ENCODE measurements at regions not wholly inside any gene's neighbourhood (a gene's known extent, or its start where the extent isn't known, plus 50 kb on each side); places are given as distances from the start of the nearest gene placed in this dataset.

GRCh38 chr12:104835317-104835716 is 122.8 kb downstream of the SLC41A2 start:
- no peaks in the 10 kb centered on the region for H3K4me1 ChIP-seq (ENCODE audit: insufficient read depth)
- H3K4me3 ChIP-seq: no peak overlapping the region
- H3K27me3 ChIP-seq (replicated peaks; ENCODE audit: insufficient read depth): no peaks in the 10 kb centered on the region
- DNase-seq: no peak
- TF ChIP-seq EZH2 (IDR thresholded peaks at IDR 0.05; ENCODE audit: insufficient read depth, poor library complexity, severe bottlenecking): no peak
- no peak for TF ChIP-seq EZH2phosphoT487 (IDR thresholded peaks at IDR 0.05; ENCODE audit: insufficient read depth, low read depth)
- H3K4me2 ChIP-seq (ENCODE audit: unreplicated experiment): no peak overlapping the region
- H3F3A ChIP-seq (ENCODE audit: insufficient read depth): no peaks in the 10 kb centered on the region
- no peaks in the 10 kb centered on the region for H3K79me2 ChIP-seq (ENCODE audit: insufficient read depth)
- H2AFZ ChIP-seq: no peak overlapping the region
- no peaks in the 10 kb centered on the region for H3K9me3 ChIP-seq (ENCODE audit: low read depth)
- H3K36me3 ChIP-seq (ENCODE audit: low read depth): no peaks in the 10 kb centered on the region
- no peaks in the 10 kb centered on the region for H4K20me1 ChIP-seq (ENCODE audit: insufficient read depth)
- H3K9me2 ChIP-seq (ENCODE audit: insufficient read depth): no peaks in the 10 kb centered on the region
- H3K27ac ChIP-seq: no peak overlapping the region
- in situ Hi-C loops (cut with MboI): no loop called here
- WGBS, 2 experiments (ENCODE audit: low coverage in 1 of 2, low lambda C conversion rate in 2 of 2, missing lambda C conversion rate in 2 of 2): 92 to 94% methylated on average over 2 of the region's 2 CpGs
- no peak overlapping the region for H3K9ac ChIP-seq

GRCh38 chr12:104834607-104835006 is 123.5 kb downstream of the SLC41A2 start:
- DNase-seq: no peak
- in situ Hi-C loops (cut with MboI): no loop called here
- H3K9me3 ChIP-seq (ENCODE audit: low read depth): no peaks in the 10 kb centered on the region

DNA sequence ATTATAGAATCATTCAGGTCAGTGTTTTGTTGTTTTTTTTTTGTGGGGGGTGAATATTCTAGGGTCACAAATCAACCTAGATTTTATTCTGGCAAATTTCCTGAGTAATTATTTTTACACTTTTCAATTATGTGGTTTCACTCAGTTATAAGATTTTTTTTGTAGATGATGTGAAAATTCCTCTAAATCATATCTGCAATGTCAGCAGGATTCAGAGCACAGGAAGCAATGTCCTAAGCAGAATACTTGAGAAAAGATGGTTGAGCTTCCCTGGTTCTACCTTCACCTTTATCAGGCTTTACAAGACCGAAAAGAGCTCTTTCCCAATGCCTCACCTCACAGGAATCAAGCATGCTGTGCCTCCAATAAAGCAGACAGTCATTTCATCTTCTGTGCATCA is 124.3 kb downstream of the SLC41A2 start:
- WGBS, 2 experiments (ENCODE audit: low coverage in 1 of 2, low lambda C conversion rate in 2 of 2, missing lambda C conversion rate in 2 of 2): 93 to 100% methylated on average over 1 of the region's 1 CpG

More at GRCh38 chr12:104834607-104835006, 123.5 kb downstream of the SLC41A2 start:
- no peaks in the 10 kb centered on the region for H3K9me2 ChIP-seq (ENCODE audit: insufficient read depth)
- no peak overlapping the region for H3K4me2 ChIP-seq (ENCODE audit: unreplicated experiment)
- H4K20me1 ChIP-seq (ENCODE audit: insufficient read depth): no peaks in the 10 kb centered on the region
- TF ChIP-seq EZH2 (IDR thresholded peaks at IDR 0.05; ENCODE audit: insufficient read depth, poor library complexity, severe bottlenecking) (no peak), EZH2phosphoT487 (IDR thresholded peaks at IDR 0.05; ENCODE audit: insufficient read depth, low read depth) (no peak)
- H3K4me1 ChIP-seq (ENCODE audit: insufficient read depth): no peaks in the 10 kb centered on the region
- no peaks in the 10 kb centered on the region for H3K27me3 ChIP-seq (replicated peaks; ENCODE audit: insufficient read depth)
- H3K9ac ChIP-seq: no peak overlapping the region
- no peak overlapping the region for H3K4me3 ChIP-seq
- no peak overlapping the region for H2AFZ ChIP-seq
- H3K79me2 ChIP-seq (ENCODE audit: insufficient read depth): no peaks in the 10 kb centered on the region
- H3F3A ChIP-seq (ENCODE audit: insufficient read depth): no peaks in the 10 kb centered on the region
- no peak overlapping the region for H3K27ac ChIP-seq
- H3K36me3 ChIP-seq (ENCODE audit: low read depth): no peaks in the 10 kb centered on the region

DNA sequence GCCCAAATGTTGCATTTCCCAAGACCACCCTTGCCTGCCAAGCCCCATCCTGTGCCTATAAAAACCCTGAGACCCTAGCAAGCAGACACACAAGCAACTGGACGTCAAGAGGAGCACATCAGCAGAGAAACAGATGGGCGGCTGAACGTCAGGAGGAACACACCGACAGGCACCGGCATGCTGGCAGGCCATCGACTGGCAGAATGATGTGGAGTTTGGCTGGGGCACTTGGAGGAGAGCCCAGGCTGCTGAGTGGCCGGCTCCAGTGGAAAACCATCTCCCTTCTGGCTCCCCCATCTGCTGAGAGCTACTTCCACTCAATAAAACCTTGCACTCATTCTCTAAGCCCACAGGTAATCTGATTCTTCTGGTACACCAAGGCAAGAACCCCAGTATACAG is 130.1 kb downstream of the SLC41A2 start:
- in situ Hi-C loops (cut with MboI): no loop called here
- no peak for TF ChIP-seq EZH2 (IDR thresholded peaks at IDR 0.05; ENCODE audit: insufficient read depth, poor library complexity, severe bottlenecking)
- TF ChIP-seq EZH2phosphoT487 (IDR thresholded peaks at IDR 0.05; ENCODE audit: insufficient read depth, low read depth): no peak

More for the DNA sequence above, 124.3 kb downstream of the SLC41A2 start:
- Histone ChIP-seq H3K9me3 (ENCODE audit: low read depth) (no peaks in the 10 kb centered on the region), H3K9me2 (ENCODE audit: insufficient read depth) (no peaks in the 10 kb centered on the region), H3K27me3 (replicated peaks; ENCODE audit: insufficient read depth) (no peaks in the 10 kb centered on the region), H3K27ac (no peak overlapping the region), H3K9ac (no peak overlapping the region), H2AFZ (no peak overlapping the region), H4K20me1 (ENCODE audit: insufficient read depth) (no peaks in the 10 kb centered on the region), H3F3A (ENCODE audit: insufficient read depth) (no peaks in the 10 kb centered on the region), H3K4me1 (ENCODE audit: insufficient read depth) (no peaks in the 10 kb centered on the region), H3K4me3 (no peak overlapping the region), H3K4me2 (ENCODE audit: unreplicated experiment) (no peak overlapping the region), H3K36me3 (ENCODE audit: low read depth) (no peaks in the 10 kb centered on the region), H3K79me2 (ENCODE audit: insufficient read depth) (no peaks in the 10 kb centered on the region)
- TF ChIP-seq EZH2 (IDR thresholded peaks at IDR 0.05; ENCODE audit: insufficient read depth, poor library complexity, severe bottlenecking) (no peak), EZH2phosphoT487 (IDR thresholded peaks at IDR 0.05; ENCODE audit: insufficient read depth, low read depth) (no peak)
- DNase-seq: no peak
- in situ Hi-C loops (cut with MboI): no loop called here

DNA sequence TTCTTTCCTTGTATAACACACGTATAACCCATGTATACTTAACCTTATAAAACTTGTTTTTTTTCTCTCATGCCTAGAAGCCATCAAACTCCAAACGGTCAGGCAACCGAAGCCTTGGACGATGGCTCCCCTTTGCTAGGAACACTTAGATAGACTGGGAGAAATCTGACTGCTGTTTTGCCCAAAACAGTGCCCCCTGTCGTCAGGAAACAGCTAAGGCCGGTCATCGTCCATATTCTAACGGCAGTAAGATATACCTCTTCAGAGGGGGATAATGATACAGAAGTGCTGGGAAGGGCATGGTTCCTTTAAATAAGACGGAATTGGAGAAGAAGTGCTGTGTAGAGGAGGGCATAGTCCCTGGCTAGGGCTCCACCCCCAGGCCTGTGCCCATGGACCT is 130.5 kb downstream of the SLC41A2 start:
- Histone ChIP-seq H3K4me3 (no peak overlapping the region), H3K4me2 (ENCODE audit: unreplicated experiment) (no peak overlapping the region), H3K4me1 (ENCODE audit: insufficient read depth) (no peaks in the 10 kb centered on the region), H3K36me3 (ENCODE audit: low read depth) (no peaks in the 10 kb centered on the region), H4K20me1 (ENCODE audit: insufficient read depth) (no peaks in the 10 kb centered on the region), H3K9me3 (ENCODE audit: low read depth) (no peaks in the 10 kb centered on the region), H3K27me3 (replicated peaks; ENCODE audit: insufficient read depth) (no peaks in the 10 kb centered on the region), H3F3A (ENCODE audit: insufficient read depth) (no peaks in the 10 kb centered on the region), H2AFZ (no peak overlapping the region), H3K9ac (no peak overlapping the region), H3K79me2 (ENCODE audit: insufficient read depth) (no peaks in the 10 kb centered on the region), H3K27ac (no peak overlapping the region), H3K9me2 (ENCODE audit: insufficient read depth) (no peaks in the 10 kb centered on the region)
- peak; percentile 8 for DNase-seq
- in situ Hi-C loops (cut with MboI): no loop called here
- TF ChIP-seq EZH2phosphoT487 (IDR thresholded peaks at IDR 0.05; ENCODE audit: insufficient read depth, low read depth) (no peak), EZH2 (IDR thresholded peaks at IDR 0.05; ENCODE audit: insufficient read depth, poor library complexity, severe bottlenecking) (no peak)
- 79 to 82% methylated on average over 9 of the region's 9 CpGs for WGBS, 2 experiments (ENCODE audit: low coverage in 1 of 2, low lambda C conversion rate in 2 of 2, missing lambda C conversion rate in 2 of 2)

More for the DNA sequence above, 130.1 kb downstream of the SLC41A2 start:
- H3K4me3 ChIP-seq: no peak overlapping the region
- H3K9me3 ChIP-seq (ENCODE audit: low read depth): no peaks in the 10 kb centered on the region
- WGBS, 2 experiments (ENCODE audit: low coverage in 1 of 2, low lambda C conversion rate in 2 of 2, missing lambda C conversion rate in 2 of 2): 67 to 68% methylated on average over 7 of the region's 7 CpGs
- no peaks in the 10 kb centered on the region for H3K79me2 ChIP-seq (ENCODE audit: insufficient read depth)
- H3K9me2 ChIP-seq (ENCODE audit: insufficient read depth): no peaks in the 10 kb centered on the region
- no peak overlapping the region for H2AFZ ChIP-seq
- H3K9ac ChIP-seq: no peak overlapping the region
- no peaks in the 10 kb centered on the region for H4K20me1 ChIP-seq (ENCODE audit: insufficient read depth)
- H3F3A ChIP-seq (ENCODE audit: insufficient read depth): no peaks in the 10 kb centered on the region
- no peaks in the 10 kb centered on the region for H3K36me3 ChIP-seq (ENCODE audit: low read depth)
- DNase-seq: no peak
- no peaks in the 10 kb centered on the region for H3K4me1 ChIP-seq (ENCODE audit: insufficient read depth)
- no peaks in the 10 kb centered on the region for H3K27me3 ChIP-seq (replicated peaks; ENCODE audit: insufficient read depth)
- no peak overlapping the region for H3K27ac ChIP-seq
- no peak overlapping the region for H3K4me2 ChIP-seq (ENCODE audit: unreplicated experiment)

All from GM23248 (cell line).